Spleen (tissue), 7 donors: ENCODE measurements at regions not wholly inside any gene's neighbourhood (a gene's known extent, or its start where the extent isn't known, plus 50 kb on each side); places are given as distances from the start of the nearest gene placed in this dataset.

ENCODE experiments used
- CTCF ChIP-seq, 11 experiments: fragments of 200-600 bp in 7 of 11; fragments of 450-650 bp in 4 of 11; sonication (generic) in 4 of 11; IDR thresholded peaks in 8 of 11; conservative IDR thresholded peaks in 3 of 11; 1 replicate in 7 of 11; 2 replicates in 4 of 11; pipeline versions ENCODE4 v1.4.0 to v1.8.0; 2016 to 2021; ENCODE audit warnings: antibody characterized with exemption in 11 of 11, inconsistent platforms in 4 of 11, mild to moderate bottlenecking in 1 of 11
- POLR2AphosphoS5 ChIP-seq, 3 donors: sonication (generic); formaldehyde crosslinking; IDR thresholded peaks; one replicate each; pipeline ENCODE4 v1.5.1; 2017; ENCODE audit warnings: antibody characterized with exemption in 3 of 3
- donor health status: DM: no; HTN: no; CAD: no; lungs with moderate emphysema.
- donor health status: DM: no; HTN: no; CAD: no.
- donor health status: DM: no; HTN: no; CAD: no.

DNA sequence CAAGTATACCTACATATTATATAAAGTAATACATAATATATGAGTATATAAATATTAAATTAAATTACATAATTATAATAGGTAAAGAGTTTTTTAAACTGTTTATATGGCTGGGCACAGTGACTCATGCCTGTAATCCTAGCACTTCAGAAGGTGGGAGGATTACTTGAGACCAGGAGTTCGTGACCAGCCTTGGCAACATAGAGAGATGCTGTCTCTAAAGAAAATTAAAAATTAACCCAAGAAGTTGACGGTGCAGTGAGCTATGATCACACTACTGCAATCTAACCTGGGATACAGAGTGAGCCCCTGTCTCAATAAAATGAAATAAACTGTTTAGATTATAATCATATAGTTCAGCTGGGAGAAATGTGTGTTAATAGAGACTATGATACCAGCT is 363.0 kb downstream of the DDX10 start:
- TF ChIP-seq CTCF (IDR thresholded peaks at IDR 0.05 in 8 of 11, conservative IDR thresholded peaks at IDR 0.05 in 3 of 11) (no peak), POLR2AphosphoS5 (IDR thresholded peaks at IDR 0.05) (no peak)
